A549 (cell line): ENCODE measurements at regions not wholly inside any gene's neighbourhood (a gene's known extent, or its start where the extent isn't known, plus 50 kb on each side); places are given as distances from the start of the nearest gene placed in this dataset.

Source experiments
- ATAC-seq, 2 experiments: fragments of 200-7000 bp in 1 of 2; fragments of >200 bp in 1 of 2; cut with Nextera tagmentation in 1 of 2; cut with Tn5 transposase in 1 of 2; 3 replicates each; pipeline versions ENCODE4 v1.8.0 to v1.9.1; 2018 to 2020; ENCODE audit warnings: mild to moderate bottlenecking in 1 of 2, moderate library complexity in 1 of 2
- CTCF ChIA-PET: fragments of 300-600 bp; sonication (Branson Sonifier 250); formaldehyde crosslinking; extraction: SDS; loops from one replicate; lab custom pipeline; 2021; ENCODE audit warnings: antibody characterized with exemption, inconsistent platforms; lab: Yijun Ruan, JAX
- POLR2A ChIA-PET: fragments of 350-600 bp; formaldehyde crosslinking; extraction: SDS; loops from one replicate; lab custom pipeline; 2021; ENCODE audit warnings: antibody characterized with exemption, inconsistent platforms; lab: Yijun Ruan, JAX
- DNase-seq, 2 experiments: peaks; one replicate each; pipeline versions ENCODE4 v3.0.0 to v3.0.0-alpha.2; 2011 to 2016; ENCODE audit warnings: low read depth in 1 of 2, low spot score in 1 of 2
- FAIRE-seq: peaks from 2 replicates; lab custom pipeline; 2011; peaks lifted over from hg19 to GRCh38; lab: Jason Lieb, UNC
- H3K27ac ChIP-seq, 2 experiments: fragments of >200 bp; sonication (Bioruptor Twin); formaldehyde crosslinking; 3 replicates each; pipeline ENCODE4 v1.5.1; 2016 to 2017
- H3K4me1 ChIP-seq: fragments of >200 bp; sonication (Bioruptor Twin); formaldehyde crosslinking; 3 replicates; pipeline ENCODE4 v1.6.1; 2016
- H3K4me2 ChIP-seq: fragments of >200 bp; sonication (Bioruptor Twin); formaldehyde crosslinking; 3 replicates; pipeline ENCODE4 v1.6.1; 2016
- H3K4me3 ChIP-seq: fragments of >200 bp; sonication (Bioruptor Twin); formaldehyde crosslinking; 3 replicates; pipeline ENCODE4 v1.5.1; 2016
- H3K9me3 ChIP-seq: fragments of >200 bp; sonication (Bioruptor Twin); formaldehyde crosslinking; 3 replicates; pipeline ENCODE4 v1.6.1; 2016
- CHD4 ChIP-seq: fragments of 200-600 bp; sonication (generic); IDR thresholded peaks from 2 replicates; pipeline ENCODE4 v1.6.1; 2016; ENCODE audit warnings: antibody characterized with exemption, mild to moderate bottlenecking, borderline replicate concordance
- EP300 ChIP-seq, 2 experiments: fragments of >200 bp; sonication (Bioruptor Twin); formaldehyde crosslinking; IDR thresholded peaks; 2 replicates in 1 of 2; 3 replicates in 1 of 2; pipeline ENCODE4 v1.6.1; 2016 to 2017
- ESRRA ChIP-seq: fragments of 150-350 bp; IDR thresholded peaks from 2 replicates; pipeline ENCODE4 v1.6.1; 2014; ENCODE audit warnings: mild to moderate bottlenecking, low read length, borderline replicate concordance
- FOSB ChIP-seq: fragments of 250-450 bp; sonication (Bioruptor Pico); IDR thresholded peaks from 2 replicates; pipeline ENCODE4 v1.5.0; 2020; ENCODE audit warnings: mild to moderate bottlenecking, moderate library complexity
- FOSL2 ChIP-seq, 2 experiments: fragments of 450-650 bp in 1 of 2; fragments of >200 bp in 1 of 2; sonication (Bioruptor Twin) in 1 of 2; formaldehyde crosslinking; IDR thresholded peaks; 2 replicates each; pipeline versions ENCODE4 v1.5.0 to v1.6.1; 2016 to 2020; ENCODE audit warnings: mild to moderate bottlenecking in 1 of 2, moderate library complexity in 1 of 2
- HDAC2 ChIP-seq: fragments of 200-600 bp; sonication (generic); IDR thresholded peaks from 2 replicates; pipeline ENCODE4 v1.6.1; 2016
- HES2 ChIP-seq: fragments of >200 bp; sonication (Bioruptor Twin); formaldehyde crosslinking; IDR thresholded peaks from 2 replicates; pipeline ENCODE4 v1.6.1; 2016
- JUN ChIP-seq, 2 experiments: fragments of >200 bp; sonication (Bioruptor Twin); formaldehyde crosslinking; IDR thresholded peaks; 2 replicates in 1 of 2; 3 replicates in 1 of 2; pipeline ENCODE4 v1.6.1; 2016 to 2017
- JUNB ChIP-seq: fragments of >200 bp; sonication (Bioruptor Twin); formaldehyde crosslinking; IDR thresholded peaks from 2 replicates; pipeline ENCODE4 v1.6.1; 2016
- KDM5A ChIP-seq: fragments of 200-600 bp; sonication (generic); IDR thresholded peaks from 2 replicates; pipeline ENCODE4 v1.6.1; 2016; ENCODE audit warnings: antibody characterized with exemption, mild to moderate bottlenecking
- MAFK ChIP-seq: fragments of 450-650 bp; IDR thresholded peaks from 2 replicates; pipeline ENCODE4 v1.6.1; 2014; ENCODE audit not compliant: partially characterized antibody
- POLR2AphosphoS2 ChIP-seq: conservative IDR thresholded peaks from 2 replicates; pipeline ENCODE4 v1.6.1; 2012; ENCODE audit warnings: low read length, improper control_type of control experiment, inconsistent platforms
- RAD21 ChIP-seq, 2 experiments: fragments of >200 bp in 1 of 2; sonication (Bioruptor Twin) in 1 of 2; formaldehyde crosslinking in 1 of 2; IDR thresholded peaks in 1 of 2; conservative IDR thresholded peaks in 1 of 2; 2 replicates in 1 of 2; 3 replicates in 1 of 2; pipeline ENCODE4 v1.6.1; 2012 to 2018; ENCODE audit warnings: inconsistent platforms in 1 of 2
- REST ChIP-seq: fragments of 200-600 bp; sonication (generic); IDR thresholded peaks from 2 replicates; pipeline ENCODE4 v1.6.1; 2016; ENCODE audit warnings: antibody characterized with exemption, mild to moderate bottlenecking, moderate library complexity
- RFX5 ChIP-seq: fragments of 450-650 bp; IDR thresholded peaks from 2 replicates; pipeline ENCODE4 v1.7.1; 2014; ENCODE audit warnings: antibody characterized with exemption, mild to moderate bottlenecking, moderate library complexity
- TFCP2L1 ChIP-seq: fragments of 250-450 bp; sonication (Bioruptor Pico); IDR thresholded peaks from 2 replicates; pipeline ENCODE4 v1.5.0; 2021; ENCODE audit warnings: mild to moderate bottlenecking
- USF2 ChIP-seq: fragments of 450-650 bp; IDR thresholded peaks from 2 replicates; pipeline ENCODE4 v1.6.1; 2014; ENCODE audit warnings: antibody characterized with exemption
- ZC3H11A ChIP-seq: fragments of 450-650 bp; IDR thresholded peaks from 2 replicates; pipeline ENCODE4 v1.6.1; 2014; ENCODE audit warnings: antibody characterized with exemption, mild to moderate bottlenecking
- ZFP36 ChIP-seq: fragments of 450-650 bp; IDR thresholded peaks from 2 replicates; pipeline ENCODE4 v1.6.1; 2014; ENCODE audit warnings: borderline replicate concordance; ENCODE audit not compliant: partially characterized antibody
- WGBS: methylation state at CpG from one replicate; pipeline ENCODE4 v1.1.6; 2017; ENCODE audit errors: missing lambda C conversion rate; 5-methylcytosine and 5-hydroxymethylcytosine counted together
- TF ChIP-seq, protein P1 (sequence below): IDR thresholded peaks from 2 replicates; pipeline ENCODE4 v1.6.1; 2012
- TF ChIP-seq, protein P2 (sequence below): fragments of 250-450 bp; sonication (Bioruptor Pico); IDR thresholded peaks from 2 replicates; pipeline ENCODE4 v1.5.0; 2020; ENCODE audit warnings: low read depth, mild to moderate bottlenecking, moderate library complexity
- TF ChIP-seq, protein P3 (sequence below): fragments of >200 bp; sonication (Bioruptor Twin); formaldehyde crosslinking; IDR thresholded peaks from 3 replicates; pipeline ENCODE4 v1.5.1; 2016

DNA sequence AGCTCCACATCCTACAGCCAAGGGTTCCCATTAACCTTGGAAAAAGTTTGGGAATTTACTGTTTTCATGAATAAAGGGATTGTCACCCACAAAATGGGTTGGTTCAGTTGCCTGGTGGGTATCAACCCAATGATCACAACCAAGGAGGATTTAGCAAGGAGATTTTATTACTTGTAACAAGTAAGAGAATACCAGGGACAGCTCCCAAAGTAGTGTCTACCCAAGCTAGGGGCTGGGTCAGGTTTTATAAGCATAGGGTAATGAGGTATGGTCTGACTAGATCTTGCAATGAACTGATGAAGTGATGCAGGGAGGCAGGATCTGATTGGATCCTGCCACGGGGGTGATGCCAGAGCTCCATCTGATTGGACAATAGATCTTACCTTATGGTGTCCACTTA, 681.8 kb downstream of the SLC4A3 start:
- Histone ChIP-seq H3K9me3 (no peaks in the 10 kb centered on the region), H3K4me1 (no peaks in the 10 kb centered on the region), H3K4me3 (no peak overlapping the region), H3K27ac (no peak overlapping the region), H3K4me2 (no peak overlapping the region)
- ATAC-seq (no peak), DNase-seq (no peak), FAIRE-seq (no peak)
- ChIA-PET CTCF (no interaction called here), POLR2A (no interaction called here)
- WGBS = 18% methylated on average over 1 of the region's 1 CpG
- TF ChIP-seq REST (peak; percentile 42; the same call in 1 of the 2 replicates), RFX5 (no peak), FOSB (CRISPR knock-in tag) (no peak)

GRCh38 chr2:220310451-220310861, 683.0 kb downstream of the SLC4A3 start:
- FAIRE-seq (no peak), ATAC-seq (no peak), DNase-seq (no peak)
- Histone ChIP-seq H3K4me3 (no peak overlapping the region), H3K4me1 (no peaks in the 10 kb centered on the region), H3K27ac (no peak overlapping the region), H3K9me3 (no peaks in the 10 kb centered on the region), H3K4me2 (no peak overlapping the region)
- WGBS = 95% methylated on average over 1 of the region's 1 CpG
- CTCF ChIA-PET = no interaction called here
- POLR2A ChIA-PET = no interaction called here
- TF ChIP-seq HES2 (no peak), POLR2AphosphoS2 (no peak), CHD4 (no peak), ZC3H11A (no peak)
- TF ChIP-seq, protein P1, sequence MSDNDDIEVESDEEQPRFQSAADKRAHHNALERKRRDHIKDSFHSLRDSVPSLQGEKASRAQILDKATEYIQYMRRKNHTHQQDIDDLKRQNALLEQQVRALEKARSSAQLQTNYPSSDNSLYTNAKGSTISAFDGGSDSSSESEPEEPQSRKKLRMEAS = no peak

DNA sequence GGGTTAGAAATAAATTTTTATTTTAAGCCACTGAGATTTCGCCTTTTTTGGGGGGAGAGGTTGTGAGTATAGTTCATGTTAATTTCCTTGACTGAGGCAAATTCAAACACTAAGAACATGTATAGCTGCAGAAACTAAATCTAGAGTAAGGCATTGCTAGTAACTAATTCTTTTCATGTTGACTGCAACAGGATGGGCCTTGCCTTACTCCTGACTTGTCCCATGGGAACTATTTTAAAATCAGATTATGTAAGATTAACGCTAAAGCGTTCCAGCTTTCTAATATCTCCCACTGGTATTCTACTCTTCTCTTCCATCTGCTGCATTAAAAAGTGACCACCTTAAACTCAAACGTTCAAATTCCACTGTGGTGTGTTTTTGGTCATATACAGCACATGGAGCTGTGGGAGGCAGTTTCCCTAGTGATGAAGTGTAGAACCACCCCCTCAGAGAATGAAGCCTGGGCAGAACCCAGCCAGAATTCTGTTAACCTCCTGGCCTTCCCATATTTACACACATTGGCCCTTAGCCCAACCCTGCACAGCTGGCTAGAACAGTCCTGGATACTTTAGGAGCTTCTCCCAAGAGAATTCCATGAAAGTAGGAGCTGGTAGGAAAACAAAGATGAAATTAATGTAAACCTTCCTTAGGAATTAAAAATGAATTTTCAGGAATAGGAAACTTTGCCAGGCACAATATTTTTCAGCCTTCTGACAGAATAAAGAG, 687.8 kb downstream of the SLC4A3 start:
- 74% methylated on average over 4 of the region's 4 CpGs for whole genome bisulfite sequencing
- Histone ChIP-seq H3K4me3 (no peak overlapping the region), H3K4me2 (no peak overlapping the region), H3K9me3 (no peaks in the 10 kb centered on the region), H3K4me1 (no peaks in the 10 kb centered on the region), H3K27ac (no peak overlapping the region)
- POLR2A ChIA-PET = no interaction called here
- DNase-seq (no peak), FAIRE-seq (no peak), ATAC-seq (no peak)
- no peak for TF ChIP-seq KDM5A
- TF ChIP-seq, protein P2, sequence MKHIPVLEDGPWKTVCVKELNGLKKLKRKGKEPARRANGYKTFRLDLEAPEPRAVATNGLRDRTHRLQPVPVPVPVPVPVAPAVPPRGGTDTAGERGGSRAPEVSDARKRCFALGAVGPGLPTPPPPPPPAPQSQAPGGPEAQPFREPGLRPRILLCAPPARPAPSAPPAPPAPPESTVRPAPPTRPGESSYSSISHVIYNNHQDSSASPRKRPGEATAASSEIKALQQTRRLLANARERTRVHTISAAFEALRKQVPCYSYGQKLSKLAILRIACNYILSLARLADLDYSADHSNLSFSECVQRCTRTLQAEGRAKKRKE (CRISPR knock-in tag) = no peak
- no peak for TF ChIP-seq JUNB
- TF ChIP-seq JUN (IDR thresholded peaks at IDR 0.05) = no peak
- no peak for TF ChIP-seq ESRRA
- TF ChIP-seq TFCP2L1 (CRISPR knock-in tag) = no peak
- no peak for TF ChIP-seq HDAC2
- TF ChIP-seq EP300 (IDR thresholded peaks at IDR 0.05) = no peak
- TF ChIP-seq FOSL2 (IDR thresholded peaks at IDR 0.05) = no peak
- TF ChIP-seq FOSL2 (CRISPR knock-in tag; IDR thresholded peaks at IDR 0.05) = no peak
- no peak for TF ChIP-seq RAD21 (conservative IDR thresholded peaks at IDR 0.05 in 1 of 2, IDR thresholded peaks at IDR 0.05 in 1 of 2)
- TF ChIP-seq ZFP36 = no peak
- no peak for TF ChIP-seq USF2
- TF ChIP-seq, protein P3, sequence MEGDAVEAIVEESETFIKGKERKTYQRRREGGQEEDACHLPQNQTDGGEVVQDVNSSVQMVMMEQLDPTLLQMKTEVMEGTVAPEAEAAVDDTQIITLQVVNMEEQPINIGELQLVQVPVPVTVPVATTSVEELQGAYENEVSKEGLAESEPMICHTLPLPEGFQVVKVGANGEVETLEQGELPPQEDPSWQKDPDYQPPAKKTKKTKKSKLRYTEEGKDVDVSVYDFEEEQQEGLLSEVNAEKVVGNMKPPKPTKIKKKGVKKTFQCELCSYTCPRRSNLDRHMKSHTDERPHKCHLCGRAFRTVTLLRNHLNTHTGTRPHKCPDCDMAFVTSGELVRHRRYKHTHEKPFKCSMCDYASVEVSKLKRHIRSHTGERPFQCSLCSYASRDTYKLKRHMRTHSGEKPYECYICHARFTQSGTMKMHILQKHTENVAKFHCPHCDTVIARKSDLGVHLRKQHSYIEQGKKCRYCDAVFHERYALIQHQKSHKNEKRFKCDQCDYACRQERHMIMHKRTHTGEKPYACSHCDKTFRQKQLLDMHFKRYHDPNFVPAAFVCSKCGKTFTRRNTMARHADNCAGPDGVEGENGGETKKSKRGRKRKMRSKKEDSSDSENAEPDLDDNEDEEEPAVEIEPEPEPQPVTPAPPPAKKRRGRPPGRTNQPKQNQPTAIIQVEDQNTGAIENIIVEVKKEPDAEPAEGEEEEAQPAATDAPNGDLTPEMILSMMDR = no peak
- TF ChIP-seq MAFK = no peak
- CTCF ChIA-PET = interaction anchor here (0.9 kb wide), 1 partner anchor 9 kb away, joined by 3 read pairs; no protein-coding TSS in a partner anchor
